ENCODE measurements at regions not wholly inside any gene's neighbourhood (a gene's known extent, or its start where the extent isn't known, plus 50 kb on each side); places are given as distances from the start of the nearest gene placed in this dataset.
"Not testable (repeated sequence)": the region's sequence is repeated elsewhere in the genome, so short reads cannot be mapped to it uniquely, and the experiment has no call there.

GRCh38 chr14:83887866-83888265 lies 1642.1 kb upstream of the FLRT2 start:
- no peak for DNase-seq

- DNase-seq, result no peak
These were observed 1636.5 kb upstream of the FLRT2 start for GRCh38 chr14:83893447-83893846.

GRCh38 chr14:83894568-83894967 lies 1635.4 kb upstream of the FLRT2 start:
- DNase-seq, result no peak

GRCh38 chr14:83898558-83898957 lies 1631.4 kb upstream of the FLRT2 start:
- not testable (repeated sequence) for DNase-seq

- no peak for DNase-seq
These were observed 1630.2 kb upstream of the FLRT2 start for GRCh38 chr14:83899706-83900105.

- DNase-seq, result no peak
These were observed 1624.8 kb upstream of the FLRT2 start for GRCh38 chr14:83905157-83905556.

- no peak for DNase-seq
These were observed 1621.5 kb upstream of the FLRT2 start for GRCh38 chr14:83908419-83908818.

GRCh38 chr14:83909507-83909906 lies 1620.4 kb upstream of the FLRT2 start:
- DNase-seq, result no peak

- no peak for DNase-seq
These were observed 1617.8 kb upstream of the FLRT2 start for GRCh38 chr14:83912032-83912642.

GRCh38 chr14:83913476-83913875 lies 1616.5 kb upstream of the FLRT2 start:
- DNase-seq, result no peak

- no peak for DNase-seq
These were observed 1611.4 kb upstream of the FLRT2 start for GRCh38 chr14:83918546-83918945.

GRCh38 chr14:83919675-83920074 lies 1610.3 kb upstream of the FLRT2 start:
- not testable (repeated sequence) for DNase-seq

GRCh38 chr14:83923842-83924241 lies 1606.1 kb upstream of the FLRT2 start:
- no peak for DNase-seq

- no peak for DNase-seq
These were observed 1605.7 kb upstream of the FLRT2 start for GRCh38 chr14:83924259-83924658.

GRCh38 chr14:83940253-83940652 lies 1589.7 kb upstream of the FLRT2 start:
- DNase-seq, result no peak

GRCh38 chr14:83958359-83958758 lies 1571.6 kb upstream of the FLRT2 start:
- DNase-seq, result no peak

GRCh38 chr14:83960832-83961512 lies 1569.0 kb upstream of the FLRT2 start:
- DNase-seq, result no peak

- DNase-seq, result no peak
These were observed 1559.9 kb upstream of the FLRT2 start for GRCh38 chr14:83969998-83970397.

- DNase-seq, result no peak
These were observed 1557.3 kb upstream of the FLRT2 start for GRCh38 chr14:83972631-83973030.

- DNase-seq, result no peak
These were observed 1555.2 kb upstream of the FLRT2 start for GRCh38 chr14:83974647-83975163.

GRCh38 chr14:83975435-83975834 lies 1554.5 kb upstream of the FLRT2 start:
- DNase-seq, result no peak

GRCh38 chr14:83975841-83976770 lies 1553.8 kb upstream of the FLRT2 start:
- DNase-seq, result no peak

GRCh38 chr14:83977583-83977982 lies 1552.4 kb upstream of the FLRT2 start:
- DNase-seq, result no peak

All from stimulated activated CD8-positive, alpha-beta memory T cell treated with anti-CD3 and anti-CD28 coated beads, Interleukin-4, amount 100 ng/mL, for 48 hours (primary cell).